WERI-Rb-1 (cell line): ENCODE measurements at regions not wholly inside any gene's neighbourhood (a gene's known extent, or its start where the extent isn't known, plus 50 kb on each side); places are given as distances from the start of the nearest gene placed in this dataset.

Experiments used
- DNase-seq: peaks from one replicate; pipeline ENCODE4 v3.0.0-alpha.2; 2020
- H3K27ac ChIP-seq: fragments of 250-450 bp; sonication (Bioruptor Pico); 2 replicates; pipeline ENCODE4 v1.5.1; 2020; ENCODE audit warnings: mild to moderate bottlenecking, moderate library complexity
- H3K27me3 ChIP-seq: fragments of 250-450 bp; sonication (Bioruptor Pico); 2 replicates; pipeline ENCODE4 v1.5.1; 2021; ENCODE audit warnings: mild to moderate bottlenecking, low read depth, moderate library complexity; ENCODE audit not compliant: insufficient read depth, severe bottlenecking
- H3K36me3 ChIP-seq: fragments of 250-450 bp; sonication (Bioruptor Pico); 2 replicates; pipeline ENCODE4 v1.5.1; 2020; ENCODE audit warnings: mild to moderate bottlenecking, moderate library complexity
- H3K4me3 ChIP-seq: 2 replicates; pipeline ENCODE4 v1.5.1; 2011; ENCODE audit warnings: low read depth, mild to moderate bottlenecking, control low read depth, low read length
- H3K9me3 ChIP-seq: fragments of 250-450 bp; sonication (Bioruptor Pico); 2 replicates; pipeline ENCODE4 v1.5.1; 2021; ENCODE audit warnings: mild to moderate bottlenecking, moderate library complexity; ENCODE audit not compliant: severe bottlenecking
- CTCF ChIP-seq: IDR thresholded peaks from 2 replicates; pipeline ENCODE4 v1.5.1; 2011; ENCODE audit warnings: low read depth, mild to moderate bottlenecking, control low read depth, inconsistent platforms, low read length

GRCh38 chr2:220103596-220103995, 476.2 kb downstream of the SLC4A3 start:
- H3K27ac ChIP-seq = no peak overlapping the region
- no peak for TF ChIP-seq CTCF
- H3K9me3 ChIP-seq = no peaks in the 10 kb centered on the region
- no peaks in the 10 kb centered on the region for H3K27me3 ChIP-seq
- DNase-seq = no peak
- H3K4me3 ChIP-seq = no peak overlapping the region
- no peaks in the 10 kb centered on the region for H3K36me3 ChIP-seq

- Histone ChIP-seq H3K9me3 (no peaks in the 10 kb centered on the region), H3K27ac (no peak overlapping the region), H3K4me3 (no peak overlapping the region), H3K36me3 (no peaks in the 10 kb centered on the region), H3K27me3 (no peaks in the 10 kb centered on the region)
- peak; percentile 58 for TF ChIP-seq CTCF
- peak; percentile 46 for DNase-seq
These were observed 477.5 kb downstream of the SLC4A3 start for GRCh38 chr2:220104871-220105351.

GRCh38 chr2:220106065-220106464, 478.6 kb downstream of the SLC4A3 start:
- H3K36me3 ChIP-seq = no peaks in the 10 kb centered on the region
- no peak overlapping the region for H3K4me3 ChIP-seq
- no peaks in the 10 kb centered on the region for H3K9me3 ChIP-seq
- no peak for DNase-seq
- no peak overlapping the region for H3K27ac ChIP-seq
- TF ChIP-seq CTCF = no peak
- no peaks in the 10 kb centered on the region for H3K27me3 ChIP-seq

GRCh38 chr2:220107380-220107791, 480.0 kb downstream of the SLC4A3 start:
- H3K9me3 ChIP-seq = no peaks in the 10 kb centered on the region
- no peak for TF ChIP-seq CTCF
- no peak for DNase-seq

GRCh38 chr2:220114443-220114842, 487.0 kb downstream of the SLC4A3 start:
- no peak overlapping the region for H3K4me3 ChIP-seq
- H3K36me3 ChIP-seq = no peaks in the 10 kb centered on the region
- no peaks in the 10 kb centered on the region for H3K27me3 ChIP-seq
- TF ChIP-seq CTCF = no peak
- DNase-seq = no peak
- H3K27ac ChIP-seq = no peak overlapping the region
- no peaks in the 10 kb centered on the region for H3K9me3 ChIP-seq

More at GRCh38 chr2:220107380-220107791, 480.0 kb downstream of the SLC4A3 start:
- Histone ChIP-seq H3K27me3 (no peaks in the 10 kb centered on the region), H3K27ac (no peak overlapping the region), H3K36me3 (no peaks in the 10 kb centered on the region), H3K4me3 (no peak overlapping the region)

- no peaks in the 10 kb centered on the region for H3K36me3 ChIP-seq
- no peak overlapping the region for H3K27ac ChIP-seq
- no peaks in the 10 kb centered on the region for H3K9me3 ChIP-seq
- TF ChIP-seq CTCF = no peak
- no peaks in the 10 kb centered on the region for H3K27me3 ChIP-seq
- DNase-seq = no peak
- no peak overlapping the region for H3K4me3 ChIP-seq
These were observed 489.6 kb downstream of the SLC4A3 start for GRCh38 chr2:220117025-220117424.
